ENCODE measurements at regions not wholly inside any gene's neighbourhood (a gene's known extent, or its start where the extent isn't known, plus 50 kb on each side); places are given as distances from the start of the nearest gene placed in this dataset.
A peak's percentile ranks its signal among the peaks of the same experiment; 100 is the strongest.

GRCh38 chr3:56887402-56888025, 85.8 kb upstream of the ARHGEF3 start:
- no peaks in the 10 kb centered on the region for H3K27me3 Mint-ChIP-seq (ENCODE audit: low read depth in 3 of 3)
- H3K36me3 Mint-ChIP-seq, result no peaks in the 10 kb centered on the region
- no peaks in the 10 kb centered on the region for H3K79me2 ChIP-seq (ENCODE audit: insufficient read depth, low read length)
- H3K27me3 ChIP-seq (ENCODE audit: control insufficient read depth in 2 of 2, insufficient read depth in 2 of 2, low read length in 2 of 2), result no peaks in the 10 kb centered on the region
- no peaks in the 10 kb centered on the region for H3K9me3 Mint-ChIP-seq
- 0% methylated on average over 1 of the region's 2 CpGs for WGBS (ENCODE audit: insufficient coverage)
- H3K4me3 Mint-ChIP-seq, result no peak overlapping the region
- no peaks in the 10 kb centered on the region for H3K36me3 ChIP-seq (replicated peaks in 1 of 2; ENCODE audit: control insufficient read depth in 1 of 2, insufficient read depth in 2 of 2, low read length in 2 of 2)
- no peaks in the 10 kb centered on the region for H4K20me1 ChIP-seq (ENCODE audit: insufficient read depth, low read length)
- DNase-seq, result no peak
- H3K4me1 ChIP-seq (ENCODE audit: control insufficient read depth in 1 of 2, insufficient read depth in 2 of 2, low read length in 2 of 2), result peaks cover 6 to 7% of the 10 kb centered on the region in 2 donors
- no peak overlapping the region for H3K4me3 ChIP-seq (replicated peaks in 1 of 3; ENCODE audit: low read depth in 2 of 3, low read length in 3 of 3)
- no peak overlapping the region for H3K9ac ChIP-seq (ENCODE audit: insufficient read depth, low read length, poor library complexity, severe bottlenecking)
- no peaks in the 10 kb centered on the region for H3K9me3 ChIP-seq (replicated peaks in 1 of 2; ENCODE audit: control insufficient read depth in 1 of 2, insufficient read depth in 1 of 2, low read length in 2 of 2)
- intact Hi-C loops (cut with micrococcal nuclease), result no loop called here
- H3K27ac Mint-ChIP-seq, result no peak overlapping the region
- H3K4me1 Mint-ChIP-seq, result peaks cover 13% of the 10 kb centered on the region
- no peak for TF ChIP-seq CTCF (IDR thresholded peaks at IDR 0.05)
- no peak overlapping the region for H3K4me2 ChIP-seq (replicated peaks; ENCODE audit: extremely low read depth, low read length, poor library complexity, severe bottlenecking)
- no peak overlapping the region for H3K27ac ChIP-seq (ENCODE audit: low read depth in 1 of 2, low read length in 2 of 2)
- H2AFZ ChIP-seq (ENCODE audit: insufficient read depth, low read depth, low read length, poor library complexity, severe bottlenecking), result peak overlapping the region; percentile 3

GRCh38 chr3:56886314-56886713, 84.6 kb upstream of the ARHGEF3 start:
- H2AFZ ChIP-seq (ENCODE audit: insufficient read depth, low read depth, low read length, poor library complexity, severe bottlenecking), result no peak overlapping the region
- TF ChIP-seq CTCF (IDR thresholded peaks at IDR 0.05), result no peak
- no peak overlapping the region for H3K27ac Mint-ChIP-seq
- H3K79me2 ChIP-seq (ENCODE audit: insufficient read depth, low read length), result no peaks in the 10 kb centered on the region
- no peaks in the 10 kb centered on the region for H4K20me1 ChIP-seq (ENCODE audit: insufficient read depth, low read length)
- H3K27ac ChIP-seq (ENCODE audit: low read depth in 1 of 2, low read length in 2 of 2), result no peak overlapping the region
- H3K9me3 Mint-ChIP-seq, result no peaks in the 10 kb centered on the region
- H3K27me3 Mint-ChIP-seq (ENCODE audit: low read depth in 3 of 3), result no peaks in the 10 kb centered on the region
- intact Hi-C loops (cut with micrococcal nuclease), result no loop called here
- H3K27me3 ChIP-seq (ENCODE audit: control insufficient read depth in 2 of 2, insufficient read depth in 2 of 2, low read length in 2 of 2), result no peaks in the 10 kb centered on the region
- H3K36me3 Mint-ChIP-seq, result no peaks in the 10 kb centered on the region
- no peaks in the 10 kb centered on the region for H3K36me3 ChIP-seq (replicated peaks in 1 of 2; ENCODE audit: control insufficient read depth in 1 of 2, insufficient read depth in 2 of 2, low read length in 2 of 2)
- H3K4me2 ChIP-seq (replicated peaks; ENCODE audit: extremely low read depth, low read length, poor library complexity, severe bottlenecking), result no peak overlapping the region
- no peaks in the 10 kb centered on the region for H3K9me3 ChIP-seq (replicated peaks in 1 of 2; ENCODE audit: control insufficient read depth in 1 of 2, insufficient read depth in 1 of 2, low read length in 2 of 2)
- no peak for DNase-seq
- WGBS (ENCODE audit: insufficient coverage), result 80% methylated on average over 2 of the region's 6 CpGs
- H3K4me3 Mint-ChIP-seq, result no peak overlapping the region
- peaks cover 13% of the 10 kb centered on the region for H3K4me1 Mint-ChIP-seq
- H3K4me1 ChIP-seq (ENCODE audit: control insufficient read depth in 1 of 2, insufficient read depth in 2 of 2, low read length in 2 of 2), result peaks cover 6 to 7% of the 10 kb centered on the region in 2 donors
- no peak overlapping the region for H3K4me3 ChIP-seq (replicated peaks in 1 of 3; ENCODE audit: low read depth in 2 of 3, low read length in 3 of 3)
- H3K9ac ChIP-seq (ENCODE audit: insufficient read depth, low read length, poor library complexity, severe bottlenecking), result no peak overlapping the region
